ENCODE measurements at regions not wholly inside any gene's neighbourhood (a gene's known extent, or its start where the extent isn't known, plus 50 kb on each side); places are given as distances from the start of the nearest gene placed in this dataset.

DNA sequence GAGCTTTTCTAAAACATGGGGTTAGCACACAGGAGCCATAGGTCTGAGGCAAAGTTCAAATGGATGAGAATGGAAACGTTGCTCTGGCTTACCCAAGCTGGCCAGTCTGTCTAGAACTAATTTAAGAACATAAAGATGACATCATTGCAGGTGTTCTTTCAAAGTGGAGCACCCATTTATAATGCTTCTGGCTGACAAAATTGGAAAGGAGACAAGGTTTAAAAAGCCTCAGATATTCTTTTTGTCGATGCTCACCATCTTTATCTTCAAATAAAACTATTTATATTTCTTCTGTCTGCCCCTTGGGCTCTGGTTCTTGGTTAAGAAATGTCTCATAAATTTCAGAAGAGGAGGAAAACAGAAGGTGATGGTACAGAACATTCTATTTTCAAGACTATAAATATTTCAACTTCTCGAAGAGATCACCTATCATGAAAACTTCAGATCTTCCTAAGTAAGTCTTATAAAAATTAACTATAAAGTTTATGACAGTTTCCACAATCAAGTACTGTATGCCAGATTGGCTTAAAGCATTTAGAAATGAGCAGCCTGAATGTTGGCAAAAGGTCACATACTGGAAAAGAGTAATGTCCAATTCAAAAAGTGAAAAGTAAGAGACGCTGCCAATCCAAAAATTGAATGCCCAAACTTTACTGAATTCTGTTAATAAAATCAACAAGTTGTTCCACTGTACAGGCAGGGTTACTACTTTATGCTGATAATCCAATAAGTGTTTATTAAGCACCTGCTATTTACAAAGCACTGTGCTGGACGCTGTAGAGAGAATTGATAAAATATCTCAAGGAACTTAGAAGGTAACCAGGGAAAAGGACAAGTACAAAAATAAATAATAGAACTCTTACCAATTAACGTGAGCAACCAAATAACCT, 92.0 kb downstream of the ETS2 start:
- Histone ChIP-seq H3K27me3 (no peaks in the 10 kb centered on the region), H3K36me3 (no peaks in the 10 kb centered on the region), H3K4me1 (peaks cover 0 to 11% (median 0%) of the 10 kb centered on the region in 4 donors), H3K9me3 (no peaks in the 10 kb centered on the region), H3K4me3 (no peak overlapping the region), H3K27ac (no peak overlapping the region)
- intact Hi-C loops (cut with DNase I; ENCODE audit: low total_unique reads), result loop anchor here (10.0 kb wide), 1 partner anchor 63 kb away; no protein-coding TSS in a partner anchor
- no peak for DNase-seq
- TF ChIP-seq CTCF (IDR thresholded peaks at IDR 0.05), result no peak

- no peaks in the 10 kb centered on the region for H3K27me3 ChIP-seq
- no peaks in the 10 kb centered on the region for H3K36me3 ChIP-seq
- no peak for TF ChIP-seq CTCF (IDR thresholded peaks at IDR 0.05)
- H3K27ac ChIP-seq, result no peak overlapping the region
- intact Hi-C loops (cut with DNase I; ENCODE audit: low total_unique reads), result loop anchor here (10.0 kb wide), 1 partner anchor 60 kb away; no protein-coding TSS in a partner anchor
- H3K4me1 ChIP-seq, result peaks cover 0 to 11% (median 0%) of the 10 kb centered on the region in 4 donors
- H3K4me3 ChIP-seq, result no peak overlapping the region
- no peaks in the 10 kb centered on the region for H3K9me3 ChIP-seq
- DNase-seq, result no peak
Measured at GRCh38 chr21:38894899-38895298, 89.2 kb downstream of the ETS2 start.

- peaks cover 0 to 21% (median 8%) of the 10 kb centered on the region in 4 donors for H3K4me1 ChIP-seq
- H3K27me3 ChIP-seq, result no peaks in the 10 kb centered on the region
- no peak for DNase-seq
- no peak overlapping the region for H3K4me3 ChIP-seq
- peak overlapping the region; percentile 63 for H3K27ac ChIP-seq
- TF ChIP-seq CTCF (IDR thresholded peaks at IDR 0.05), result no peak
- intact Hi-C loops (cut with DNase I; ENCODE audit: low total_unique reads), result no loop called here
- H3K36me3 ChIP-seq, result no peaks in the 10 kb centered on the region
- peaks cover 3 to 15% (median 15%) of the 10 kb centered on the region in 3 donors for H3K9me3 ChIP-seq
Measured at GRCh38 chr21:38888991-38889561, 83.3 kb downstream of the ETS2 start.

GRCh38 chr21:38887749-38888148, 82.0 kb downstream of the ETS2 start:
- TF ChIP-seq CTCF (IDR thresholded peaks at IDR 0.05), result no peak
- intact Hi-C loops (cut with DNase I; ENCODE audit: low total_unique reads), result no loop called here

GRCh38 chr21:38887062-38887686, 81.4 kb downstream of the ETS2 start:
- no peak overlapping the region for H3K4me3 ChIP-seq
- peaks cover 3 to 15% (median 15%) of the 10 kb centered on the region in 3 donors for H3K9me3 ChIP-seq
- H3K27ac ChIP-seq, result no peak overlapping the region
- no peak for DNase-seq
- intact Hi-C loops (cut with DNase I; ENCODE audit: low total_unique reads), result no loop called here
- no peak for TF ChIP-seq CTCF (IDR thresholded peaks at IDR 0.05)
- no peaks in the 10 kb centered on the region for H3K27me3 ChIP-seq
- H3K36me3 ChIP-seq, result no peaks in the 10 kb centered on the region
- H3K4me1 ChIP-seq, result peaks cover 0 to 21% (median 8%) of the 10 kb centered on the region in 4 donors

More at GRCh38 chr21:38887749-38888148, 82.0 kb downstream of the ETS2 start:
- Histone ChIP-seq H3K4me1 (peaks cover 0 to 21% (median 8%) of the 10 kb centered on the region in 4 donors), H3K9me3 (peaks cover 3 to 15% (median 15%) of the 10 kb centered on the region in 3 donors), H3K4me3 (no peak overlapping the region), H3K36me3 (no peaks in the 10 kb centered on the region), H3K27ac (no peak overlapping the region), H3K27me3 (no peaks in the 10 kb centered on the region)
- no peak for DNase-seq
